Suprapubic skin (tissue), 4 donors: ENCODE measurements at regions not wholly inside any gene's neighbourhood (a gene's known extent, or its start where the extent isn't known, plus 50 kb on each side); places are given as distances from the start of the nearest gene placed in this dataset.

Source experiments
- DNase-seq, 2 donors: peaks; one replicate each; pipeline ENCODE4 v3.0.0-alpha.2; 2019; ENCODE audit warnings: low spot score in 2 of 2
- H3K27ac ChIP-seq: fragments of 200-600 bp; sonication (generic); one replicate; pipeline ENCODE4 v1.5.1; 2019
- H3K27me3 ChIP-seq: fragments of 200-600 bp; sonication (generic); one replicate; pipeline ENCODE4 v1.5.1; 2019
- H3K36me3 ChIP-seq: fragments of 200-600 bp; sonication (generic); one replicate; pipeline ENCODE4 v1.5.1; 2019
- H3K4me1 ChIP-seq: fragments of 200-600 bp; sonication (generic); one replicate; pipeline ENCODE4 v1.5.1; 2019
- H3K4me3 ChIP-seq: fragments of 200-600 bp; sonication (generic); one replicate; pipeline ENCODE4 v1.5.1; 2019; ENCODE audit warnings: mild to moderate bottlenecking
- H3K9me3 ChIP-seq: fragments of 200-600 bp; sonication (generic); one replicate; pipeline ENCODE4 v1.5.1; 2019
- EP300 ChIP-seq: sonication (generic); formaldehyde crosslinking; IDR thresholded peaks from one replicate; pipeline ENCODE4 v1.6.1; 2017; ENCODE audit warnings: antibody characterized with exemption
- POLR2A ChIP-seq, 2 donors: fragments of 450-650 bp; IDR thresholded peaks; one replicate each; pipeline ENCODE4 v1.6.1; 2017; ENCODE audit warnings: antibody characterized with exemption in 2 of 2, mild to moderate bottlenecking in 2 of 2, moderate library complexity in 2 of 2
- POLR2AphosphoS5 ChIP-seq, 3 donors: sonication (generic); formaldehyde crosslinking; IDR thresholded peaks; one replicate each; pipeline ENCODE4 v1.6.1; 2017; ENCODE audit warnings: antibody characterized with exemption in 3 of 3
- WGBS: methylation state at CpG from one replicate; pipeline ENCODE4 v1.1.5; 2018; 5-methylcytosine and 5-hydroxymethylcytosine counted together
- TF ChIP-seq, protein P1 (sequence below), 2 donors: fragments of 200-600 bp in 1 of 2; fragments of 450-650 bp in 1 of 2; sonication (generic) in 1 of 2; IDR thresholded peaks; one replicate each; pipeline ENCODE4 v1.5.1; 2016 to 2019; ENCODE audit warnings: antibody characterized with exemption in 2 of 2, mild to moderate bottlenecking in 1 of 2, moderate library complexity in 1 of 2

DNA sequence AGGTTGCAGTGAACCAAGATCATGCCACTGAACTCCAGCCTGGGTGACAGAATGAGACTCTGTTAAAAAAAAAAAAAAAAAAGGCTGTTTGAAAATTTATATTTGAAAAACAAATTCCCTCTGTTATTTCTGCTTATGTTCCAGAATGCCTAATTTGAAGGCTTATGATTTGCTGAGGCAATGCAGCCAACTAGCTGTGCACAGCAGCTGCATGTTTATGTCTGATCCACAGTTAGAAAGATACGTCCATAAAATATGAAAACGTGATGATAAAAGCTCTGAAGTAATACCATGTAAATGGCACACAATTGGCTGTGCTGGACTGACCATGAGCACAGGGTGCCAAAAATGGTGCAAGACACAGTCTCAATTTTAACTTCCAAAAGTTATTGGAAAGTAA, 453.2 kb downstream of the TUSC1 start:
- TF ChIP-seq POLR2A (IDR thresholded peaks at IDR 0.05) (no peak), EP300 (no peak), POLR2AphosphoS5 (IDR thresholded peaks at IDR 0.05) (no peak)
- TF ChIP-seq, protein P1, sequence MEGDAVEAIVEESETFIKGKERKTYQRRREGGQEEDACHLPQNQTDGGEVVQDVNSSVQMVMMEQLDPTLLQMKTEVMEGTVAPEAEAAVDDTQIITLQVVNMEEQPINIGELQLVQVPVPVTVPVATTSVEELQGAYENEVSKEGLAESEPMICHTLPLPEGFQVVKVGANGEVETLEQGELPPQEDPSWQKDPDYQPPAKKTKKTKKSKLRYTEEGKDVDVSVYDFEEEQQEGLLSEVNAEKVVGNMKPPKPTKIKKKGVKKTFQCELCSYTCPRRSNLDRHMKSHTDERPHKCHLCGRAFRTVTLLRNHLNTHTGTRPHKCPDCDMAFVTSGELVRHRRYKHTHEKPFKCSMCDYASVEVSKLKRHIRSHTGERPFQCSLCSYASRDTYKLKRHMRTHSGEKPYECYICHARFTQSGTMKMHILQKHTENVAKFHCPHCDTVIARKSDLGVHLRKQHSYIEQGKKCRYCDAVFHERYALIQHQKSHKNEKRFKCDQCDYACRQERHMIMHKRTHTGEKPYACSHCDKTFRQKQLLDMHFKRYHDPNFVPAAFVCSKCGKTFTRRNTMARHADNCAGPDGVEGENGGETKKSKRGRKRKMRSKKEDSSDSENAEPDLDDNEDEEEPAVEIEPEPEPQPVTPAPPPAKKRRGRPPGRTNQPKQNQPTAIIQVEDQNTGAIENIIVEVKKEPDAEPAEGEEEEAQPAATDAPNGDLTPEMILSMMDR (IDR thresholded peaks at IDR 0.05) = no peak
- DNase-seq = no peak
- 81% methylated on average over 2 of the region's 2 CpGs for WGBS
- no peaks in the 10 kb centered on the region for H3K36me3 ChIP-seq
- H3K4me1 ChIP-seq = no peaks in the 10 kb centered on the region
- no peaks in the 10 kb centered on the region for H3K9me3 ChIP-seq
- no peaks in the 10 kb centered on the region for H3K27me3 ChIP-seq
- H3K4me3 ChIP-seq = no peak overlapping the region
- no peak overlapping the region for H3K27ac ChIP-seq

DNA sequence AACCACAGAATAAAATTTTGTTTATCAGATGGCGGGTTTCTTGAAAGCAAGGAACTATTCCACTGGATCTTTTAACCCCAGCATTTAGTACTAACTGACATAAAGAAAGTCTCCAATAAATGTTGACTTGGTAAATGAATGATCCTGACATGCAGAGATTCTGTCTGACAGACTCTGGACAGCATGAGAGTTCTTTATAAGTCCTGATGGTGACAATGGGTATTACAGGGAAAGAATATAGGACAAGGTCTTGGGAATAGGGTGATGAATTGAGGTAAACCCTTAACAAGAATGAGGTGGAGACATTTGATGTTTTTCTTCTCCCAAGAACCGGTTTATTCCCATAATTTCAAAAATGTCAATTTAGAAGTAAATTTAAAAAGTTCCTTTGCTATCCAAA, 453.9 kb downstream of the TUSC1 start:
- H3K27me3 ChIP-seq = no peaks in the 10 kb centered on the region
- H3K27ac ChIP-seq = no peak overlapping the region
- no peaks in the 10 kb centered on the region for H3K4me1 ChIP-seq
- no peaks in the 10 kb centered on the region for H3K9me3 ChIP-seq
- H3K4me3 ChIP-seq = no peak overlapping the region
- TF ChIP-seq POLR2AphosphoS5 (IDR thresholded peaks at IDR 0.05) (no peak), EP300 (no peak)
- TF ChIP-seq, protein P1 (IDR thresholded peaks at IDR 0.05) = no peak
- no peaks in the 10 kb centered on the region for H3K36me3 ChIP-seq
- 87% methylated on average over 2 of the region's 2 CpGs for WGBS
- DNase-seq = no peak

DNA sequence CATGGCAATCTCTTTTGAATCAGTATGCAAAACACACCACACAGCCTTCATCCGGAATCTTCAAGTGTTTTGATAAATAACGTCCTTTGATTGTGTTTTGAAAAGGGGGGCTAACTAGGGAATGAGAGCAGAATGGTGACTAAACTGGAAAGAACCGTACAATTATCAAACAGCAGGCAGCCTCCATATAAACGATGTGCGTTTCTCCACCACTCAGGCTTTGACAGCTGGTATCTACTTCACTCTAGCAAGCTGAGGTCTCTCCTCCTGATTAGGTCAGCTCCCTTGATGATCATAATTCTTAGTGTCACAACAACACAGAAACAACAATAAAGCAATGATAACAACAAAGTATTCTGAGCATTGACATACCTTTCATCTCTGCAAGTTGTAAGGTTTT, 465.9 kb downstream of the TUSC1 start:
- Histone ChIP-seq H3K9me3 (no peaks in the 10 kb centered on the region), H3K27ac (no peak overlapping the region), H3K36me3 (no peaks in the 10 kb centered on the region), H3K4me3 (no peak overlapping the region), H3K27me3 (no peaks in the 10 kb centered on the region), H3K4me1 (no peaks in the 10 kb centered on the region)
- 68% methylated on average over 5 of the region's 5 CpGs for WGBS
- TF ChIP-seq EP300 (no peak), POLR2A (IDR thresholded peaks at IDR 0.05) (no peak), POLR2AphosphoS5 (IDR thresholded peaks at IDR 0.05) (no peak)
- TF ChIP-seq, protein P1 (IDR thresholded peaks at IDR 0.05) = no peak
- no peak for DNase-seq

DNA sequence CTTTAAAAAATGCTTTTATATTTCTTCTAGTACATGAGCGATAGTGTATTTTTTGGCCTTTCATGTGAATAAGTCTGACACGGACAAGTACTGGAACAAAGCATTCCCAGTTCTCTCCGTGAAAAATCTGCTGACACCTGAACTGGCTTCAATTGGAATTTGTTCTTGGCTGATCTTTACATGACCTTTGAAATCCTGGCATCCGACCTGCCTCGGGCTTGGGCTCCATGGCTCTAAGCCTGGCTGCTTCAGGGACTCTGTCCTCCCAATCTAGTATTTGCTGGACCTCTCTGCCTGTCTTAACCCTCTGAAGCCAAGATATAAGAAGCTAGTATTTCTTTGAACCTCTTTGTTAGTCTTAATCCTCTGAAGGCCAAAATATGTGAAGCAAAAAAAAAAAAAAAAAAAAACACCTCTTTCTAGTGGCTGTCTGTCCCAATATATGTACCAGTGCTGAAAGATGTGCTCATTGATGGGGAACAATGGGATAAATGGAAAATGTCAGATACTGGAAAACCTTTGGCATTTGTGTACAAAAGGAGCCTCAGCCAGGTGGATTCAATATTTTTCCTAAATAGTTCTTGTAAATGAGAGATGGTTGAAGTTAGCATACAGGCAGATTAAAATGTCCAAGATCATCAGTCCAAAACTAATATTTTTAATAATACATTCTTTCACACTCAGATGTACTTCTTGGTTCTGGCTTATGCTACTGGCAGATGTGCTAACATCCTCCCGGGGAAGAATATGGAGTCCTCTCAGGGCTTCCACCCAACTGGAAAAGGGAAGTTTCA, 470.6 kb downstream of the TUSC1 start:
- Histone ChIP-seq H3K4me3 (no peak overlapping the region), H3K4me1 (no peaks in the 10 kb centered on the region), H3K27ac (no peak overlapping the region), H3K36me3 (no peaks in the 10 kb centered on the region), H3K9me3 (no peaks in the 10 kb centered on the region), H3K27me3 (no peaks in the 10 kb centered on the region)
- WGBS = 47% methylated on average over 6 of the region's 6 CpGs
- TF ChIP-seq EP300 (no peak), POLR2AphosphoS5 (IDR thresholded peaks at IDR 0.05) (no peak), POLR2A (IDR thresholded peaks at IDR 0.05) (no peak)
- TF ChIP-seq, protein P1 (IDR thresholded peaks at IDR 0.05) = no peak
- DNase-seq = no peak

DNA sequence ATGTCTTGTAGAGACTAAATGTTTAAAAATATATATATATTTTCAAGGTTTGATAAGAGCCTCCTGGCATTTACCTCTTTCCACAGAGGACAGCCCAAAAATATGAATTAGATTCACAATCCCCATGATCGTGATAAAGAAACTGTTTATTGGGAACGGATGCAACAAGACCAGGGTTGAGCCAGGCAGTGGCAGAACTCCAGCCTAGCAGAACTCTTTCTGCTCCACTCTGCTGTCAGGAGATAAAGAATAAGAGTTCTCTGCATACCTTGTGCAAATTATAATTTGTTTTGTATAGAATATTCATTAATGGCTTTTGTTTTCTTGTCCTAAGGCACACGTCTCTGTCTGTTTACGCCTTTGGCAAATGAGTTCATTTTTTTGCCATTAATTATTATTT, 472.2 kb downstream of the TUSC1 start:
- Histone ChIP-seq H3K27me3 (no peaks in the 10 kb centered on the region), H3K27ac (no peak overlapping the region), H3K9me3 (no peaks in the 10 kb centered on the region), H3K36me3 (no peaks in the 10 kb centered on the region), H3K4me3 (no peak overlapping the region), H3K4me1 (no peaks in the 10 kb centered on the region)
- DNase-seq = no peak
- TF ChIP-seq, protein P1 (IDR thresholded peaks at IDR 0.05) = no peak
- no peak for TF ChIP-seq POLR2A (IDR thresholded peaks at IDR 0.05)
- 63% methylated on average over 4 of the region's 4 CpGs for WGBS
